Lung (tissue), 11 donors: ENCODE measurements at regions not wholly inside any gene's neighbourhood (a gene's known extent, or its start where the extent isn't known, plus 50 kb on each side); places are given as distances from the start of the nearest gene placed in this dataset.

Experiments used
- ATAC-seq: fragments of 200-7000 bp; cut with Tn5 transposase; one replicate; pipeline ENCODE4 v1.9.1; 2020; ENCODE audit warnings: moderate number of reproducible peaks; ENCODE audit not compliant: insufficient read depth, low FRiP score
- DNase-seq, 3 donors: peaks; one replicate each; pipeline ENCODE4 v3.0.0-alpha.2; 2013 to 2017
- H3K27ac ChIP-seq, 2 donors: one replicate each; pipeline ENCODE4 v1.5.1; 2013; ENCODE audit warnings: mild to moderate bottlenecking in 2 of 2, moderate library complexity in 2 of 2, control low read depth in 1 of 2, inconsistent platforms in 1 of 2, low read depth in 1 of 2, low read length in 1 of 2
- H3K27me3 ChIP-seq, 3 donors: one replicate each; pipeline ENCODE4 v1.5.1; 2013; ENCODE audit warnings: low read length in 2 of 3; ENCODE audit not compliant: control insufficient read depth in 3 of 3, insufficient read depth in 3 of 3
- H3K36me3 ChIP-seq, 4 donors: one replicate each; pipeline ENCODE4 v1.5.1; 2013; ENCODE audit warnings: low read length in 4 of 4, mild to moderate bottlenecking in 1 of 4, moderate library complexity in 1 of 4; ENCODE audit not compliant: control insufficient read depth in 4 of 4, insufficient read depth in 4 of 4
- H3K4me1 ChIP-seq, 5 donors: one replicate each; pipeline ENCODE4 v1.5.1; 2013; ENCODE audit warnings: low read length in 5 of 5, mild to moderate bottlenecking in 2 of 5, moderate library complexity in 1 of 5; ENCODE audit not compliant: control insufficient read depth in 5 of 5, insufficient read depth in 5 of 5
- H3K4me3 ChIP-seq: one replicate; pipeline ENCODE4 v1.5.1; 2013; ENCODE audit warnings: mild to moderate bottlenecking, control low read depth, moderate library complexity
- H3K9ac ChIP-seq, 2 donors: one replicate each; pipeline ENCODE4 v1.5.1; 2013; ENCODE audit warnings: low read length in 2 of 2, control low read depth in 1 of 2; ENCODE audit not compliant: insufficient read depth in 1 of 2
- H3K9me3 ChIP-seq, 4 donors: one replicate each; pipeline ENCODE4 v1.5.1; 2013; ENCODE audit warnings: low read length in 3 of 4, mild to moderate bottlenecking in 1 of 4, moderate library complexity in 1 of 4; ENCODE audit not compliant: control insufficient read depth in 4 of 4, insufficient read depth in 3 of 4
- CTCF ChIP-seq: IDR thresholded peaks from 2 replicates; pipeline ENCODE4 v1.5.1; 2012; ENCODE audit warnings: mild to moderate bottlenecking; ENCODE audit errors: control extremely low read depth, extremely low read depth
- WGBS, 2 donors: extraction: QIAGEN DNeasy Blood & Tissue Kit; methylation state at CpG; one replicate each; pipeline ENCODE4 v1.1.7; 2013; 5-methylcytosine and 5-hydroxymethylcytosine counted together
- donor health status: control.
- donor health status: control.
- donor health status: Bipolar disorder and iron deficiency.
- donor health status: healthy.
- donor health status: DM: yes; HTN: yes; CAD: no.

GRCh38 chr6:164183556-164184123 is 769.1 kb downstream of the QKI start:
- H3K27me3 ChIP-seq = no peaks in the 10 kb centered on the region
- H3K9ac ChIP-seq = no peak overlapping the region
- H3K4me1 ChIP-seq = peaks cover 0 to 5% (median 0%) of the 10 kb centered on the region in 5 donors
- no peak overlapping the region for H3K27ac ChIP-seq
- no peak overlapping the region for H3K4me3 ChIP-seq
- 87 to 89% methylated on average over 6 of the region's 6 CpGs for WGBS, 2 donors
- H3K36me3 ChIP-seq = no peaks in the 10 kb centered on the region
- peaks cover 0 to 4% (median 0%) of the 10 kb centered on the region in 4 donors for H3K9me3 ChIP-seq
- TF ChIP-seq CTCF = no peak
- DNase-seq (no peak), ATAC-seq (no peak)

GRCh38 chr6:164178679-164179332 is 764.3 kb downstream of the QKI start:
- TF ChIP-seq CTCF = no peak
- ATAC-seq (no peak), DNase-seq (no peak)
- Histone ChIP-seq H3K27me3 (no peaks in the 10 kb centered on the region), H3K9me3 (peaks cover 0 to 2% (median 0%) of the 10 kb centered on the region in 4 donors), H3K4me3 (no peak overlapping the region), H3K4me1 (no peaks in the 10 kb centered on the region), H3K36me3 (no peaks in the 10 kb centered on the region), H3K27ac (no peak overlapping the region), H3K9ac (no peak overlapping the region)
- WGBS, 2 donors = 36 to 40% methylated on average over 2 of the region's 2 CpGs

GRCh38 chr6:164169355-164169754 is 754.8 kb downstream of the QKI start:
- 84 to 85% methylated on average over 7 of the region's 7 CpGs for WGBS, 2 donors

More at GRCh38 chr6:164169355-164169754, 754.8 kb downstream of the QKI start:
- H3K27me3 ChIP-seq = no peaks in the 10 kb centered on the region
- H3K9me3 ChIP-seq = peaks cover 0 to 5% (median 0%) of the 10 kb centered on the region in 4 donors
- ATAC-seq (no peak), DNase-seq (no peak)
- no peak overlapping the region for H3K9ac ChIP-seq
- H3K27ac ChIP-seq = no peak overlapping the region
- H3K4me3 ChIP-seq = no peak overlapping the region
- TF ChIP-seq CTCF = no peak
- H3K36me3 ChIP-seq = no peaks in the 10 kb centered on the region
- no peaks in the 10 kb centered on the region for H3K4me1 ChIP-seq
